HL-60 (cell line): ENCODE measurements at regions not wholly inside any gene's neighbourhood (a gene's known extent, or its start where the extent isn't known, plus 50 kb on each side); places are given as distances from the start of the nearest gene placed in this dataset.

Experiments
- DNase-seq, 2 experiments: peaks; one replicate each; pipeline ENCODE4 v3.0.0-alpha.2; 2010 to 2020; ENCODE audit warnings: low read depth in 1 of 2, low spot score in 1 of 2
- H3K27ac ChIP-seq: fragments of 250-450 bp; sonication (Bioruptor Pico); replicated peaks from 2 replicates; pipeline ENCODE4 v1.5.1; 2020; ENCODE audit warnings: mild to moderate bottlenecking, moderate library complexity
- H3K27me3 ChIP-seq: fragments of 250-450 bp; sonication (Bioruptor Pico); 2 replicates; pipeline ENCODE4 v1.5.1; 2021; ENCODE audit warnings: mild to moderate bottlenecking, moderate library complexity; ENCODE audit not compliant: insufficient read depth, poor library complexity, severe bottlenecking
- H3K4me3 ChIP-seq: replicated peaks from 2 replicates; pipeline ENCODE4 v1.5.1; 2011; ENCODE audit warnings: mild to moderate bottlenecking, control low read depth, low read length; ENCODE audit not compliant: insufficient read depth
- GABPA ChIP-seq: IDR thresholded peaks from 2 replicates; pipeline ENCODE4 v1.6.1; 2012; ENCODE audit warnings: low read depth
- POLR2AphosphoS5 ChIP-seq: IDR thresholded peaks from 2 replicates; pipeline ENCODE4 v1.6.1; 2012; ENCODE audit warnings: low read depth
- SPI1 ChIP-seq: IDR thresholded peaks from 2 replicates; pipeline ENCODE4 v1.6.1; 2012; ENCODE audit warnings: low read depth, mild to moderate bottlenecking, borderline replicate concordance
- TF ChIP-seq, protein P1 (sequence below): IDR thresholded peaks from one replicate; pipeline ENCODE4 v1.5.1; 2011; ENCODE audit warnings: low read length, control low read depth, inconsistent platforms; ENCODE audit not compliant: insufficient read depth
- TF ChIP-seq, protein P2 (sequence below): IDR thresholded peaks from 2 replicates; pipeline ENCODE4 v1.6.1; 2012; ENCODE audit warnings: low read depth; ENCODE audit not compliant: insufficient replicate concordance

DNA sequence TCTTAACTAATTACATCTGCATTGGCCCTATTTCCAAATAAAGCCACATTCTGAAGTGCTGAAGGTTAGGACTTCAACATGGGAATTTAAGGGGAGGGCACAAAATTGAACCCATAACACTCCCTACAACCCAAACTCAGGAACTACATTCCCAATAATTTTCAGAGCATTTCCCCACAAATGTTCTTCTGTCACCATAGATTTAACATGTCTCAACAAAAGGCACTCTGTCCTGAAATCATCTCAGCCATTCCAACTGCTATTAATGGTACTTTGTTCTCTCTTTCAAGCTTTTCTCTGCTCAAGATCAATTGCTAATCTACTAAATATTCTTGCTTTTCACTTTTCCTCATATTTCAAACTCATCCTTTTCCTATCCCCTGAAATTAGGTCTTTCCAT is 74.0 kb upstream of the SOX1 start:
- TF ChIP-seq POLR2AphosphoS5 = no peak
- TF ChIP-seq SPI1 = no peak
- TF ChIP-seq, protein P1, sequence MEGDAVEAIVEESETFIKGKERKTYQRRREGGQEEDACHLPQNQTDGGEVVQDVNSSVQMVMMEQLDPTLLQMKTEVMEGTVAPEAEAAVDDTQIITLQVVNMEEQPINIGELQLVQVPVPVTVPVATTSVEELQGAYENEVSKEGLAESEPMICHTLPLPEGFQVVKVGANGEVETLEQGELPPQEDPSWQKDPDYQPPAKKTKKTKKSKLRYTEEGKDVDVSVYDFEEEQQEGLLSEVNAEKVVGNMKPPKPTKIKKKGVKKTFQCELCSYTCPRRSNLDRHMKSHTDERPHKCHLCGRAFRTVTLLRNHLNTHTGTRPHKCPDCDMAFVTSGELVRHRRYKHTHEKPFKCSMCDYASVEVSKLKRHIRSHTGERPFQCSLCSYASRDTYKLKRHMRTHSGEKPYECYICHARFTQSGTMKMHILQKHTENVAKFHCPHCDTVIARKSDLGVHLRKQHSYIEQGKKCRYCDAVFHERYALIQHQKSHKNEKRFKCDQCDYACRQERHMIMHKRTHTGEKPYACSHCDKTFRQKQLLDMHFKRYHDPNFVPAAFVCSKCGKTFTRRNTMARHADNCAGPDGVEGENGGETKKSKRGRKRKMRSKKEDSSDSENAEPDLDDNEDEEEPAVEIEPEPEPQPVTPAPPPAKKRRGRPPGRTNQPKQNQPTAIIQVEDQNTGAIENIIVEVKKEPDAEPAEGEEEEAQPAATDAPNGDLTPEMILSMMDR = no peak
- TF ChIP-seq, protein P2, sequence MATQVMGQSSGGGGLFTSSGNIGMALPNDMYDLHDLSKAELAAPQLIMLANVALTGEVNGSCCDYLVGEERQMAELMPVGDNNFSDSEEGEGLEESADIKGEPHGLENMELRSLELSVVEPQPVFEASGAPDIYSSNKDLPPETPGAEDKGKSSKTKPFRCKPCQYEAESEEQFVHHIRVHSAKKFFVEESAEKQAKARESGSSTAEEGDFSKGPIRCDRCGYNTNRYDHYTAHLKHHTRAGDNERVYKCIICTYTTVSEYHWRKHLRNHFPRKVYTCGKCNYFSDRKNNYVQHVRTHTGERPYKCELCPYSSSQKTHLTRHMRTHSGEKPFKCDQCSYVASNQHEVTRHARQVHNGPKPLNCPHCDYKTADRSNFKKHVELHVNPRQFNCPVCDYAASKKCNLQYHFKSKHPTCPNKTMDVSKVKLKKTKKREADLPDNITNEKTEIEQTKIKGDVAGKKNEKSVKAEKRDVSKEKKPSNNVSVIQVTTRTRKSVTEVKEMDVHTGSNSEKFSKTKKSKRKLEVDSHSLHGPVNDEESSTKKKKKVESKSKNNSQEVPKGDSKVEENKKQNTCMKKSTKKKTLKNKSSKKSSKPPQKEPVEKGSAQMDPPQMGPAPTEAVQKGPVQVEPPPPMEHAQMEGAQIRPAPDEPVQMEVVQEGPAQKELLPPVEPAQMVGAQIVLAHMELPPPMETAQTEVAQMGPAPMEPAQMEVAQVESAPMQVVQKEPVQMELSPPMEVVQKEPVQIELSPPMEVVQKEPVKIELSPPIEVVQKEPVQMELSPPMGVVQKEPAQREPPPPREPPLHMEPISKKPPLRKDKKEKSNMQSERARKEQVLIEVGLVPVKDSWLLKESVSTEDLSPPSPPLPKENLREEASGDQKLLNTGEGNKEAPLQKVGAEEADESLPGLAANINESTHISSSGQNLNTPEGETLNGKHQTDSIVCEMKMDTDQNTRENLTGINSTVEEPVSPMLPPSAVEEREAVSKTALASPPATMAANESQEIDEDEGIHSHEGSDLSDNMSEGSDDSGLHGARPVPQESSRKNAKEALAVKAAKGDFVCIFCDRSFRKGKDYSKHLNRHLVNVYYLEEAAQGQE = no peak
- no peak for TF ChIP-seq GABPA
- DNase-seq = no peak
- Histone ChIP-seq H3K27ac (no peak overlapping the region), H3K4me3 (no peak overlapping the region), H3K27me3 (no peaks in the 10 kb centered on the region)

DNA sequence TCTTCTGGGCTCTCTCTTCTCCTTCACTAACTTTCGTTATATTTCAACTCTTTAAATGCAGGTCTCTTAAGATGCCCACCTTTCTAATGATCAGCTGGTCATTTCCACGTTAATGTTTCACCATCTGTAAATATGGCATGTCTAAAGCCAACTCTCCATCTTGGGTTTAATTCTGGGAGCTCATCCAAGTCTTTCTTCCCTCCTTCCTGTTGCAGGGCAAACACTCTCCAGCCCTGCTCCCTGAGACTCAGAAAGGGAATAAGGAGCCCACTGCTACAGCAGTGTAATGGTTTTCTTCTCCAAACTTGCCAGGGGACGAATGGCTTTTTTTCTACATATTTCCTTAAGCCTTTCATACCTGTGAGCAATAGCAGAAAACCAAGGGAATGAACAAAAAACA is 73.3 kb upstream of the SOX1 start:
- Histone ChIP-seq H3K27me3 (no peaks in the 10 kb centered on the region), H3K27ac (no peak overlapping the region), H3K4me3 (no peak overlapping the region)
- TF ChIP-seq GABPA (no peak), POLR2AphosphoS5 (no peak), SPI1 (no peak)
- TF ChIP-seq, protein P2 = no peak
- TF ChIP-seq, protein P1 = no peak
- DNase-seq = no peak

DNA sequence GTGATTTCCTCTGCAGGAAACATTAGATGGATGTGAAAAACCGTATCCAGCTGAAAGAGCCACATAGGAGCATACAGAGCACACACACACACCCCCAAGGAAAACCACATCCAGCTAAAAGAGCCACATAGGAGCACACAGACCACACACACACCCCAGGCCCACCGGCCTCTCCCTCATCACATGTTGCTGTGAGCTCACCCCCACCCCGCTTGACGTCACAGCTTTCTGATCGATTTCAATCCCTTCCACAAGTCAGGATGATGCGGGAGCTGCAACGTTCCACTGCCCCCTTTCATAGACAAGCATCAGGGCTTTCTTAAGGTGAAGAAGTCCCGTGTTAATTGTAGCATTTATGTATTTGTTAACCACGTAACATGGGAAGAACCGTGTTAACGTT is 72.4 kb upstream of the SOX1 start:
- TF ChIP-seq, protein P1 = no peak
- H3K27ac ChIP-seq = no peak overlapping the region
- no peak overlapping the region for H3K4me3 ChIP-seq
- DNase-seq = no peak
- H3K27me3 ChIP-seq = no peaks in the 10 kb centered on the region

- no peak for TF ChIP-seq GABPA
- no peak for TF ChIP-seq SPI1
- no peak for TF ChIP-seq POLR2AphosphoS5
- TF ChIP-seq, protein P1 = no peak
- TF ChIP-seq, protein P2 = no peak
- no peak for DNase-seq
- Histone ChIP-seq H3K27ac (no peak overlapping the region), H3K4me3 (no peak overlapping the region), H3K27me3 (no peaks in the 10 kb centered on the region)
Measured at GRCh38 chr13:111999352-111999751, 67.6 kb upstream of the SOX1 start.
